A673 (cell line): ENCODE measurements at regions not wholly inside any gene's neighbourhood (a gene's known extent, or its start where the extent isn't known, plus 50 kb on each side); places are given as distances from the start of the nearest gene placed in this dataset.

Experiments used
- BruUV-seq: library from RNA; stranded (reverse); fragments of 400-500 nt; replicated peaks from 2 replicates; lab custom pipeline; 2021; lab: Mats Ljungman, UMichigan
- CTCF ChIA-PET: fragments of 300-600 bp; sonication (Branson Sonifier 250); formaldehyde crosslinking; loops from one replicate; lab custom pipeline; 2022; ENCODE audit warnings: antibody characterized with exemption; lab: Charles Lee
- POLR2A ChIA-PET: fragments of 300-600 bp; sonication (Branson Sonifier 250); formaldehyde crosslinking; loops from one replicate; lab custom pipeline; 2022; ENCODE audit warnings: antibody characterized with exemption; ENCODE audit not compliant: low non-redundant PET; lab: Charles Lee
- DNase-seq: peaks from one replicate; pipeline ENCODE4 v3.0.0-alpha.2; 2015; ENCODE audit warnings: low spot score
- H3K27ac ChIP-seq: fragments of 200-600 bp; sonication (generic); 2 replicates; pipeline ENCODE4 v1.5.1; 2016; ENCODE audit warnings: mixed run types, low read depth, mild to moderate bottlenecking, mixed read lengths, antibody characterized with exemption, low read length; ENCODE audit not compliant: poor library complexity, severe bottlenecking
- H3K27me3 ChIP-seq: fragments of 200-600 bp; sonication (generic); replicated peaks from 2 replicates; pipeline ENCODE4 v1.6.1; 2017; ENCODE audit warnings: mixed run types, low read depth, mild to moderate bottlenecking, mixed read lengths, antibody characterized with exemption, low read length; ENCODE audit not compliant: insufficient read depth, poor library complexity
- H3K36me3 ChIP-seq: fragments of 200-600 bp; sonication (generic); 2 replicates; pipeline ENCODE4 v1.6.1; 2016; ENCODE audit warnings: mixed run types, mild to moderate bottlenecking, mixed read lengths, antibody characterized with exemption, low read length; ENCODE audit not compliant: insufficient read depth, poor library complexity, severe bottlenecking
- H3K4me1 ChIP-seq: fragments of 200-600 bp; sonication (generic); 2 replicates; pipeline ENCODE4 v1.6.1; 2017; ENCODE audit warnings: mixed run types, mild to moderate bottlenecking, mixed read lengths, antibody characterized with exemption, low read length; ENCODE audit not compliant: insufficient read depth, poor library complexity, severe bottlenecking
- H3K4me3 ChIP-seq: fragments of 200-600 bp; sonication (generic); 2 replicates; pipeline ENCODE4 v1.5.1; 2016; ENCODE audit warnings: low read depth, mixed run types, mild to moderate bottlenecking, mixed read lengths, low read length; ENCODE audit not compliant: poor library complexity, severe bottlenecking
- H3K9me3 ChIP-seq: fragments of 200-600 bp; sonication (generic); 2 replicates; pipeline ENCODE4 v1.6.1; 2016; ENCODE audit warnings: mixed run types, low read depth, mild to moderate bottlenecking, mixed read lengths, antibody characterized with exemption, low read length; ENCODE audit not compliant: poor library complexity, severe bottlenecking
- CTCF ChIP-seq: fragments of 300-800, 200-600 bp; sonication (generic); conservative IDR thresholded peaks from 2 replicates; pipeline ENCODE4 v1.5.1; 2017; ENCODE audit warnings: low read depth, mild to moderate bottlenecking, antibody characterized with exemption, low read length, moderate library complexity, mixed read lengths
- EZH2 ChIP-seq: fragments of 200-600 bp; sonication (generic); IDR thresholded peaks from 2 replicates; pipeline ENCODE4 v1.6.1; 2017; ENCODE audit warnings: borderline replicate concordance, low read depth, mild to moderate bottlenecking, mixed read lengths, antibody characterized with exemption, low read length; ENCODE audit not compliant: poor library complexity, severe bottlenecking
- intact Hi-C: fragments of 100-400 bp; cut with micrococcal nuclease; formaldehyde crosslinking; loops from one replicate; pipeline ENCODE4 v1.10.0; 2022; ENCODE audit not compliant: unreplicated experiment

- CTCF ChIA-PET, result no interaction called here
- TF ChIP-seq CTCF (no peak), EZH2 (no peak)
- POLR2A ChIA-PET, result no interaction called here
These were observed 231.9 kb downstream of the BCL11B start for GRCh38 chr14:99040052-99040451.

GRCh38 chr14:99040711-99041110, 231.3 kb downstream of the BCL11B start:
- no peaks in the 10 kb centered on the region for H3K4me1 ChIP-seq
- TF ChIP-seq CTCF (no peak), EZH2 (no peak)
- H3K27me3 ChIP-seq, result no peaks in the 10 kb centered on the region
- no peak overlapping the region for H3K4me3 ChIP-seq
- no peaks in the 10 kb centered on the region for H3K9me3 ChIP-seq
- no peak for DNase-seq
- intact Hi-C loops, result no loop called here
- POLR2A ChIA-PET, result no interaction called here
- H3K27ac ChIP-seq, result no peak overlapping the region
- CTCF ChIA-PET, result no interaction called here
- H3K36me3 ChIP-seq, result no peaks in the 10 kb centered on the region
- BruUV-seq, result no TSS peak

More at GRCh38 chr14:99040052-99040451, 231.9 kb downstream of the BCL11B start:
- no peaks in the 10 kb centered on the region for H3K27me3 ChIP-seq
- intact Hi-C loops, result no loop called here
- H3K36me3 ChIP-seq, result no peaks in the 10 kb centered on the region
- BruUV-seq, result no TSS peak
- no peaks in the 10 kb centered on the region for H3K9me3 ChIP-seq
- no peak overlapping the region for H3K27ac ChIP-seq
- H3K4me3 ChIP-seq, result no peak overlapping the region
- no peaks in the 10 kb centered on the region for H3K4me1 ChIP-seq
- no peak for DNase-seq

- CTCF ChIA-PET, result no interaction called here
- intact Hi-C loops, result no loop called here
- no peak for TF ChIP-seq EZH2
- TF ChIP-seq CTCF, result no peak
These were observed 230.7 kb downstream of the BCL11B start for GRCh38 chr14:99041141-99041819.

More at GRCh38 chr14:99041141-99041819, 230.7 kb downstream of the BCL11B start:
- POLR2A ChIA-PET, result no interaction called here
- Histone ChIP-seq H3K4me3 (no peak overlapping the region), H3K36me3 (no peaks in the 10 kb centered on the region), H3K27me3 (no peaks in the 10 kb centered on the region), H3K27ac (no peak overlapping the region), H3K9me3 (no peaks in the 10 kb centered on the region), H3K4me1 (no peaks in the 10 kb centered on the region)
- BruUV-seq, result no TSS peak
- no peak for DNase-seq
